Caki2 (cell line): ENCODE measurements at regions not wholly inside any gene's neighbourhood (a gene's known extent, or its start where the extent isn't known, plus 50 kb on each side); places are given as distances from the start of the nearest gene placed in this dataset.
A peak's percentile ranks its signal among the peaks of the same experiment; 100 is the strongest.

Source experiments
- DNase-seq: peaks from one replicate; pipeline ENCODE4 v3.0.0-alpha.2; 2015; ENCODE audit warnings: low read depth
- in situ Hi-C: cut with HindIII; loops from 2 replicates; pipeline ENCODE4 v1.10.0; 2016; ENCODE audit warnings: low sequenced_read_pairs, low pct_unique_long_range_greater_than_20kb, mixed read lengths

DNA sequence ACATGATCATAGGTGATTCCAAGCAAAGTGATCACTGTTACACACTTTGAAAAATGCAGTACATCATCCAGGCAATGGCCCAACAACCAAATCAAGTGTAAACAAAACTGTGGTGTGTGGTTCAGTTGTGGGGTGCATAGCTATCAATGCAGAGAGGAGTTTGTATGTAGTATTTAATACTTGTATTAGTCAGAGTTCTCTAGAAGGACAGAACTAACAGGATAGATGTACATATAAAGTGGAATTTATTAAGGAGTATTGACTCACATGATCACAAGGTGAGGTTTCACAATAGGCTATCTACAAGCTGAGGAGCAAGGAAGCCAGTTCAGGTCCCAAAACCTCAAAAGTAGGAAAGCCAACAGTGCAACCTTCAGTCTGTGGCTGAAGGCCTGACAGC lies 249.3 kb upstream of the HTR2A start:
- in situ Hi-C loops: no loop called here
- DNase-seq: no peak

DNA sequence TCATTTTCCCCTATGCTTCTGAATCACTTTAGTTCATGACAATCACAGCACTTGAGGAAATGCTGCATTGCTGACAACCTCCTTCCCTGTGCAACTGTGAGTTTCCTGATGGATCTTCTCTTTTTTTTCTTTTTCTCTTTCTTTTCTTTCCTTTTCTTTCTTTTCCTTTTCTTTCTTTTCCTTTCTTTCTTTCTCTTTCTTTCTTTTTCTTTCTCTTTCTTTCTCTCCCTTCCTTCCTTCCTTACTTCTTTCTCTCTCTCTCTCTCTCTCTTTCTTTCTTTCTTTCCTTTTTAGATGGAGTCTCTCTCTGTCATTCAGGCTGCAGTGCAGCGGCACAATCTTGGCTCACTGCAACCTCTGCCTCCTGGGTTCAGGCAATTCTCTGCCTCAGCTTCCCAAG lies 247.9 kb upstream of the HTR2A start:
- no peak for DNase-seq
- in situ Hi-C loops: no loop called here

DNA sequence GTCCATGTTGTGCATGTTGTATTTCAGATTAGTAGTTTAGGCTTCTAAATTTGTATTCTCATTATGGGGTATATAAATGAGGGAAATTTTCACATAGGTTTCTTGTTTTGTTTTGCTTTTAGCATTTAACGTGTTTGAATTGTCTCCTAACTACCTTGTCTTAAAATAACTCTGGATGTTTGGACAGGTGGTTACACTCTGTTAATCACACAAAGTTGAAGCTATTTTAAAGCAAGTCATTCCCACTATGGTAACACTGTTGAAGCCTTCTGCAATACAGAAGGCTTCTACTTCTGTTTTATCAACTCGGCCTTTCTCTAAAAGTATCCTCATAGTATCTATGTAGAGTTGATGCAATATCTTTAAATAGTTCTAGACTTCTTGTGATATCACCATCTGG lies 245.3 kb upstream of the HTR2A start:
- DNase-seq: no peak
- in situ Hi-C loops: no loop called here

DNA sequence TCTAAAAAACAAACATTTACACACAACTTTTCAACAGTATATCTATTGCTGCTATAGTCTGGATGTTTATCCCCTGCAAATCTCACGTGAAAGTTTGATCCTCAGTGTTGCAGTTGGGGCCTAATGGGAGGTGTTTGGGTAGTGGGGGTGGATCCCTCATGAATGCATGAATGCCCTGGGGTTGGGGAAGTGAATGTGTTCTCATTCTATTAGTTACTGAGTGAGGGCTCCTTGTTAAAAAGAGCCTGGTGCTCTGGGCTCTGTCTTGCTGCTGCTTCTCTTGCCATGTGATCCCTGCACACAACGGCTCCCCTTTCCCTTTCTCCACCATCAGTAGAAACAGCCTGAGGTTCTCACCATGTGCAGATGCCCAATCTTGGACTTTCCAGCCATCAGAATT lies 242.7 kb upstream of the HTR2A start:
- DNase-seq: no peak
- in situ Hi-C loops: no loop called here

DNA sequence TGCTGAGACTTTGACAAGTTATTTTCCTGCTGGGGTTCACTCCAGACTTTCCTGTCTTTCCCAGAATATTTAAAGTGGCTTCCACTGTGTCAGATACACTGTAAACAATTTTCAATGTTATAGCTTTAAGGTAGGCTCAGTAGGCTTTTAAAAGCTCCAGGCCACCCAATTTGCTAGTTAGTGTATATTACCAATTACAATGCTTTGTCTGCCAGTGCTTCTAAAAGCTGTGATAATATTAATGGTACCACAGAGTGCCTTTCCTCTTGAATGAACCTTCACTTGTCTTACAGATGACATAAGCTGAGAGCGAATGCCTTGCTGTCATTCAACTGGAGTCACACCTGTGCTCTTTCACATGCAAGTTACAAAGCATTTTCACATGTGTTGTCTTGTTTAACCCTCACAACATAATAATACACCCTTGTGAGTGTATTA lies 239.7 kb upstream of the HTR2A start:
- in situ Hi-C loops: no loop called here
- no peak for DNase-seq

DNA sequence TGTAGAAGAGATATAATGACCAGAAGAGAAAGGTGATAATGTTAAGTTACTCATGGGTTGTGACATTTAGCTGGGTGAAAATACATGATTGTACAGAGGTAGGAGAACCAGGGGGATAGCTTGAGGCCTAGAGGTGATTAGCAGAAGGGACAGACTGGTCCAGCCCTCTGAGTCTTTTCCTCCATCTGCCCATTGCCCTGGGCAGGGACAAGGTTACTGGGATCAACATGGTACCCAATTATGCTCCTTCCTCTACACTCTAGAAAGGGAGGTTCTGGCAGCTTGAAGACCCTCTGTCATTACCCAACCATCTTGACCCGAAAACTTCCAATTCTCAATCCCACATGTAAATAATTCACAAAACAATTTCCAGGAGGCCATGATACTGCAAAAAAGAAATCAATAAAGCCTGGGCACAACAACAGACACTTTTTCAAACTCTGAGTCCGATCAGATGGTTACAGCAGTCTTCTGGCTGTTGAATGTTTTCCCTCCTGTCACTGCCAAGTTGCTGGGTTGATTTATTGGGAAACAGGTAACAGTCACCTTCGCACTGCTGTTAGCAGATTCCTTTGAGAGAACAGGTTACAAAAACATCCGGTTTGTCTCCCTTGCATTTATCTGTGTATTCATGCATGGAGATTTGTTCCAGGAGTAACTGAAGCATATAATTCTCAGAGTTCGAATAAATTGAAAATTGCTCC lies 239.1 kb upstream of the HTR2A start:
- DNase-seq: peak; percentile 3
- in situ Hi-C loops: no loop called here

DNA sequence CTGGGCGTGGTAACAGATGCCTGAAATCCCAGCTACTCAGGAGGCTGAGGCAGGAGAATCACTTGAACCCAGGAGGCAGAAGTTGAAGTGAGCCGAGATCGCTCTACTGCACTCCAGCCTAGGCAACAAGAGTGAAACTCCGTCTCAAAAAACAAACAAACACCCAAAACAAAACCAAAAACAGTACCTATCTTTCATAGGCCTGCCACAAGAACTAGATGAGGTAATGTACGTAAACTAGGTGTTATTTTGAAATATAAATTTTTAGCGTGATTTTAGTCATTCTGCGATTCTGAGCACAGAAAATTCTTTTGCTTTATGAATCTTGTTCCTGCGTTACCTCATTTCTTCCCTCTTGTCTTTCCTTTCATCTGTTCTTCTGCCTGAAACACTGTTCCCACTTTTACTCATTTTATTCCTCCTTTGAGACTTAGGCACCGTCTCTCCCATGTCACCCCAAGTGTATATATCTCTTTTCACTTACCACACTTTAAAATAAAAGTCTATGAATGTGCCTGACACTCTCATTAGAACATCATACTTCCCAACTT lies 238.2 kb upstream of the HTR2A start:
- in situ Hi-C loops: no loop called here

DNA sequence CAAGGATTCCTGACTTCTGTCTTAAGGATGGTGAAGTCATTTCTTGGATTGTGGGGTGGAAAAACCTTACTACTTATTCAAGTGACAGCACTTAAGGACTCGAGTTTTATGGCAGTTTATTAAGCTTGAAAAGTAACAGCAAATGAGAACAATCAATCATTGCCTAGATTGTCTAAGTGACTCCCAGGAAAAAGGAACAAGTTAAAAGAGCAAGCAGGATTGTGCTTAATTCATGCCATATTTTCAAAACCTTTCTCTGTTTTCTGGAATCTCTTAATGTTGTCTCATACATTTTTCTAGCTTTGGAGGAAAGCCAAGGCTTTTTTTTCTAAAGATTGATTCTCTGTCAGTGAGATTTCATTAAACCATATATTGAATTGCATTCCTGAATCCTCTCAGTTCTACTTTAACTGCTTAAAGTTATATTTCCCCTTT lies 236.2 kb upstream of the HTR2A start:
- in situ Hi-C loops: no loop called here
- no peak for DNase-seq

More for the DNA sequence above, 238.2 kb upstream of the HTR2A start:
- no peak for DNase-seq

DNA sequence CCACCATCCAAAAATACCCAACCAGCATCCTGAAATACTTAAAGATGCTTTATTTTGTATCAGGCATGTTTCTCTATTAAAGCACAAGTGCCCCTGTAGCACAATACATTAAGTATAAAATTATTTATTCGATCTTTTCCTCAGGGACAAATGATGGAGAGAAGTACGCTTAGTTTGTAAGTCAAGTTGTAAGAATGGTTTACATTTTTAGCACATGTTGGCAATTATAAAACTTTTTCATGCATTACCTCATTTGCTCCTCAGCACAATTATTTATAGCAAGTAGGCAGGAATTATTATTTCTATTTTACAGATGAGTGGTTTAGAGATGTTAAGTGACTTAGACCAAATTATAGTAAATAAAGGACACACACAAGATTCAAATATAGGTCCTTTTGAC lies 232.6 kb upstream of the HTR2A start:
- in situ Hi-C loops: no loop called here
- no peak for DNase-seq

DNA sequence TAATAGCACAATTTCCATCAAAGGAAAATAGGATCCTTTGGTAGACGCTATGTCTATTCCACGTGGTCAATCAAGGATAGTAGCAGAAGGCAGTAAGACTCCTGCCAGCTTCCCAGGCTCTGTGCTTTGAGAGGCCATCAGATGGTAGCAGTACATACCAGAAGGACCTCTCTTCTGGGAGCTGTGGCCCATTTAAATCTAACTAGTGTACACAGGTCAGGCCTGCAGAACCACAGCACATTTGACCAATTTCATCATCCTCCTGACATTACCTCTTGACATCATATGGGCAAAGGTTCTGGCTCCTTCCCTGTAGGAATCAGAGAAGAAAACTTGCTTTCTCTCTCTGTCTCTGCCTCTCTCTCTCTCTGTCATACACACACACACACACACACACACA lies 229.6 kb upstream of the HTR2A start:
- in situ Hi-C loops: no loop called here
- DNase-seq: no peak

DNA sequence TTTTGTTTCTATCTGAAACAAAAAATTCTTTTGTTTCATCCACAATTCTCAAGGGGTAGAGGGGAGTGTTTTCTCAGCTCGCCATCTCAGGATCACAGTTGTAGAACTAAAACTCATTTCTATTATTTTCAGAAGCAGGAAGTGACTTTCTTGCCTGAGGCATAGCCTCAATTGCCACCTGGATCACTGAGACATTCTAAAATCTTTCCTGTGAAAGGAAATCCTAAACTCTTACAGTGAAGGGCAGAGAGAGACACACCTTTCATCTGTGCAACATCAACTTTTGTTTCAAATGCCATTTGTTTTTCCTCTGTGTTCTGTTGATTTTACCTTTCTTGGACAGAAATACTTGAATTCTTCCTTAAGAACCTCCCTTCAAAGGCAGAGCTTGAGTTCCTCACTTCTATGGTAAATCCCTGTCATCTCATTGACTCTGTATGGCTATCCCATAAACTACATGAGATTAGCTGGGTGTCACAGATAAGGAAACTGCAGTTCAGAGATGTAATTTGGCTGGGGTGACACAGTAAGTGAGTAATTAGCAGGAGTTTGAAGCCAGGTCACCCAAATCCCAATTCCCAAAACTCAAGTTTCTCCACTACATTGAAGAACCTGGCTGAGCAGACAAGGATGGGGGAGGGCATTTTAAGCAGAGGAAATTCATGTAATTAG lies 224.4 kb upstream of the HTR2A start:
- in situ Hi-C loops: no loop called here
- no peak for DNase-seq

DNA sequence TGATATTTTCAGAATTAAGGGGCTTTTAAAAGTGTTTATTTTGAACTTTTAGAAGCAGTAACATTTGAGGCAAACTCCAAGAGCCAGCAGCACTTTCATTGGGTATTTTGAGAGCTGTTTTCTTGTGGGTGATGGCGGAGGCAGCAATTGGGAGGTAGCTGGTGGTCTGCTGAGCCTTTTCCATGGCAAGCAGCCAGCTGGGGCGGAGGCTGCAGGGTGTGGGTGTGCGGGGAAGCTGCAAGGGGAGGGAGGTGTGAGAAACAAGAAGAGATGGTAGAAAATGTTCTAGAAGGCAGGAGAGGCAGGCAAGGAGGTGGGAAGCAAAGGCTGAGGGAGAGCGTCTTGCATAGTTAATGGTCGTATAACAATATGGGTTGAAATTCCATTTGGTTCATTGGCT lies 223.4 kb upstream of the HTR2A start:
- in situ Hi-C loops: no loop called here
- DNase-seq: no peak

DNA sequence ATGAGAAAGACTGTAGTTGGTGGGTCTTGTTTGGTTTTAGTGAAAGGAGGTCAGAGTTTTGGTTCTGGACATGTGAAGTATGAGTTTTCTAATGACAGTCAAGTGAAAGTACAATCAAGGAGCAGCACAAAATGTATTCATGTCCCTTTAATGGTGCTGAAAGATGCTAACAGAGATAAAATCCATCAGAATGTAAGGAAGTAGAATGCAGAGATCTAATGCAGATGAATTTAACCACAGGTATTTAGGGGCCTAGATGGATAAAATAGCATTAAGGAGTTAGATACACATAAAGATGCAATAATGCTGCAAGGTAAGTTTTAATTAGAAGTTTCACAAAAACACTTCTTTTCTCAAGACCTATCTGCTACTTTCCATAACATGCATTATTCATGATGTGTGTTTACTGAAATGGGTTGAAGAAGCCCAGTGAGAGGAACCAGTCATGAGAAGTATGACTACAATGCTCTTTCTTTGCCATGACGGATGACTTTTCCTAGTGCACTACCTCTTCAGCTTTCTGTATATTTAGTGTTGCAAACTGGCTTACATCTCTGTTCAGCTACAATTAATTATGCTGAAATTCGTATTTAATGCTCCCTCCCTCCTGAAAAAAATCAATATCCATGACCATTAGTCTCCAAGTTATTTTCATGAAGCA lies 222.9 kb upstream of the HTR2A start:
- in situ Hi-C loops: no loop called here
- no peak for DNase-seq

DNA sequence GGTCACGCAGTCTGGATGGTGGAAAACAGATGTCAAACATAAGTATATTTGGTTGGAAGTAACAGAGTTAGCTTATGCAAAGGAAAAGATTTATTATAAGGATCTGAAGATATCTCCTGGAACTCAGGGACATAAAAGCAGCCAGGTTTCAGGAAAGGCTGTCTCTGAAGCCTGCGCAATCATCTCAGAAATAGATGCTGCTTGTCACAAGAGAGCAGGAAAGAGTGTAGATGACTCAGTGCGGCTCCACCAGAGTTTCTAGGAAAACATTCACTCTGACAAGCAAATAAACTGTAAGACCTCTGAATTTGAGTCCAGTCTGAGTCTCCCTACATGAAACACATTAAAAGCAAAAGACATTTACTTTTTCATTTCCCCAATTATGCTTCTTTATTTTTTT lies 220.4 kb upstream of the HTR2A start:
- in situ Hi-C loops: no loop called here
- DNase-seq: no peak

DNA sequence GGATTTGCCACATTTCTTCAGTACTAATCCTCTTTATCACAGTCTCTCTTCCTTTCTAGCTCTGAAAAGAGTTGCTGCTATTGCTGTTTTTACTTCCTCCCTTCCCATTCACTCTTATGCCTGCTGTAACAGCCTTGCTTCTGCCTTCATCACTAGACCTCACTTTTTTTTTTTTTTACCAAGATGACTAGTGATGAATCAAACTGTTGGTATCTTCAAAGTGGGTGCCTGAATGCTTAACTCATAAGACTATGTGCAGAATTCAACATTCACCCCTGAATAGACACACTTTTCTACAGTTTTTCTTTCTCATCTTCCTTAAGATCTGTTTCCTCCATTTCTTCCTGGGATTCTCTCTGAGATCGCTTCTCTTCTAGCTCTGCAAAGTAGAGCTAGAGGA lies 217.2 kb upstream of the HTR2A start:
- in situ Hi-C loops: no loop called here
- DNase-seq: no peak

DNA sequence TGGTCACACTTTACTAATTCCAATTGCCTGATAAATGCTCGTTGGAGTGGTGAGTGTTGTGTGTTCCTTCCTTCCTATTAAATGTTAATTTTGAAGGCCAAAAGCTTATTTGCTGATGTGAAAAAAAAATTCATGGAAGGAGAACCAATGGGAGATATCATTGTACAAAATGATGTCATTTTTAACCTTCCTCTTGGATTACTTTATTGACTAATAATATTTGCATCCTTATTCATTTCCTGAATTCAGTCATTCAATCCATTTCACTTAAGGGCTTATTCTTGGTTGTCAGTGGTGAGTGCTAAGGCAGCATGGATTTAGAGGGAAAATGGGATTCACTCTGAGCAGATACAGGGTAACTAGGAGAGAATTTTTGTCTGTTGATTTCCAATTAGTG lies 216.0 kb upstream of the HTR2A start:
- DNase-seq: no peak
- in situ Hi-C loops: no loop called here

DNA sequence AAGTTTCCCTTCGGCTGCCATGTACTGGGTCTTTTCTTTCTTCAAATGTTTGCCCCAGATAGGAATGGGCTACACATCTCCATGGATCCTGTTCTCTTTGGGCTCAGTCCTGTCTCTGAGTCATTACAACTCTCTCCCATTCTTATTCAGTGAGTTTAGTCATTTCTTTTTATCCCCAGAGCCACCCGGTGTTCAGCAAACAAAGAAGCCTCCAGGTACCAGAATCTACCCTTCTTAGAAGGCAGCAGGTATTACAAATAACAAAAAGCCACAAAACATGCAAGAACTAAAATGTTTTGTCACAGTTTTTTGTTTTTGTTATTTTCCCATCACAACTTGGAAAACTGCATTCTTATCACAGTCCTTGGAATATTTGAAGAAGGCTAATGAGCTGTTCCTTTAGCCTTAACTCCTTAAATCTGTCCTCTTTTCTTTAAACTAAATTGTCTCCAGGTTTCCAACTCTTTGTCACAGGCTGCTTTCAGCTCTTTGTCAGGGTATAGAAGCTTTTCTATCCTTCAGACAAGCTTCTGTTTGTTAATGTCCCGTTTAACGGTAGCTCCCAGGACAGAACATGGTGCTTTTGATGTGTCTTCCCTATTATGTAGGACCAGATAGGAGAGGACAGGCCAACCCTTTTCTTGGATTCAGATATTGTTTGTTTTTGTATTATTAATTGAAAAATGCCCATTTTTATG lies 215.5 kb upstream of the HTR2A start:
- in situ Hi-C loops: no loop called here
- DNase-seq: no peak

DNA sequence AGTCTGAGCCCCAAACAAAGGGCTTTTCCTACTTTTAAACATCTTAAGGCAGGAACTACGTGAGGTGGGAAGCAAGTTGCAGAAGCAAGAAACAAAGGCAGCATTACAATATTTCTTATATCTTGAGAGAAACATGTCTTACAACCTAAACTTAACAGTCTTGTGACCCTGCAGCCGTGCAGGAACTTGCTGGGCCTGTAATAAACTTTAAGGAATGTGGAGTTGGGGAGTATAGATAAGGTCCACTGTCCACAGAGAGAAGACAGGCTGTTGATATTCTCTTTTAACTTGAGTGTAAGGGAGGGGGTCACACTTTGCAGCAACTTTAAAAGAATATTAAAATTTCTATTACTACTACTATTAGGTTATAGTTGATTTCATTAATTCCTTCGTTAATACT lies 214.6 kb upstream of the HTR2A start:
- in situ Hi-C loops: no loop called here
- DNase-seq: no peak

DNA sequence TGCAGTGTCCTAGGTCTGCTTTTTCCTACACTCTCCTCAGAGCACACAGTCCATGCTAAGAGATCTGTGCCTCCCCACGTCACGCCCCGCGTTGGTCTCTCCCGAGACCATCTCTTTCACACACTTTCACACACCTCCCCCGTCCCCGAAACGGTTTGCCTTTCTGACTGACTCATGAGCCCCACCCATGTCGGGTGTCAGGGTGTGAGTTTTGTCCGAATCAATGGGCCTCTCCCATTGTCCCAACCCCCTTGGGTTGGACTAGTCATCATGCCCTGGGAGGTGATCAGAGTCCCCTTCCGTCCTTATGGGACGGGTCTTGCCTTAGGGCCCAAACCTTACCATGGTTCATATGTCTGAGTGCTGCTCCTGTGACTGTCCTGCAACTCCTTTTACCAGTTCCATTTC lies 214.0 kb upstream of the HTR2A start:
- in situ Hi-C loops: no loop called here
- no peak for DNase-seq
